ENCODE measurements at regions not wholly inside any gene's neighbourhood (a gene's known extent, or its start where the extent isn't known, plus 50 kb on each side); places are given as distances from the start of the nearest gene placed in this dataset.

- TF ChIP-seq EZH2 (IDR thresholded peaks at IDR 0.05; ENCODE audit: borderline replicate concordance, low read depth, low read length, poor library complexity, severe bottlenecking): no peak
- TF ChIP-seq, protein P1, sequence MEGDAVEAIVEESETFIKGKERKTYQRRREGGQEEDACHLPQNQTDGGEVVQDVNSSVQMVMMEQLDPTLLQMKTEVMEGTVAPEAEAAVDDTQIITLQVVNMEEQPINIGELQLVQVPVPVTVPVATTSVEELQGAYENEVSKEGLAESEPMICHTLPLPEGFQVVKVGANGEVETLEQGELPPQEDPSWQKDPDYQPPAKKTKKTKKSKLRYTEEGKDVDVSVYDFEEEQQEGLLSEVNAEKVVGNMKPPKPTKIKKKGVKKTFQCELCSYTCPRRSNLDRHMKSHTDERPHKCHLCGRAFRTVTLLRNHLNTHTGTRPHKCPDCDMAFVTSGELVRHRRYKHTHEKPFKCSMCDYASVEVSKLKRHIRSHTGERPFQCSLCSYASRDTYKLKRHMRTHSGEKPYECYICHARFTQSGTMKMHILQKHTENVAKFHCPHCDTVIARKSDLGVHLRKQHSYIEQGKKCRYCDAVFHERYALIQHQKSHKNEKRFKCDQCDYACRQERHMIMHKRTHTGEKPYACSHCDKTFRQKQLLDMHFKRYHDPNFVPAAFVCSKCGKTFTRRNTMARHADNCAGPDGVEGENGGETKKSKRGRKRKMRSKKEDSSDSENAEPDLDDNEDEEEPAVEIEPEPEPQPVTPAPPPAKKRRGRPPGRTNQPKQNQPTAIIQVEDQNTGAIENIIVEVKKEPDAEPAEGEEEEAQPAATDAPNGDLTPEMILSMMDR (conservative IDR thresholded peaks at IDR 0.05; ENCODE audit: low read depth, low read length): no peak
These were observed 60.6 kb upstream of the PCSK6 start for GRCh38 chr15:101550124-101550523.
